Esophagus (tissue), 2 donors: ENCODE measurements at regions not wholly inside any gene's neighbourhood (a gene's known extent, or its start where the extent isn't known, plus 50 kb on each side); places are given as distances from the start of the nearest gene placed in this dataset.
"Not testable (repeated sequence)": the region's sequence is repeated elsewhere in the genome, so short reads cannot be mapped to it uniquely, and the experiment has no call there.

Experiments
- H3K27ac ChIP-seq, 2 donors: one replicate each; pipeline ENCODE4 v1.5.1; 2013; ENCODE audit warnings: low read depth in 2 of 2, mild to moderate bottlenecking in 2 of 2, inconsistent platforms in 1 of 2, low read length in 1 of 2, moderate library complexity in 1 of 2
- H3K27me3 ChIP-seq, 2 donors: one replicate each; pipeline ENCODE4 v1.6.1; 2013; ENCODE audit warnings: low read length in 2 of 2, control low read depth in 1 of 2, mild to moderate bottlenecking in 1 of 2; ENCODE audit not compliant: insufficient read depth in 2 of 2, control insufficient read depth in 1 of 2
- H3K36me3 ChIP-seq, 2 donors: one replicate each; pipeline ENCODE4 v1.6.1; 2013; ENCODE audit warnings: low read length in 1 of 2; ENCODE audit not compliant: control insufficient read depth in 2 of 2, insufficient read depth in 2 of 2
- H3K4me1 ChIP-seq, 2 donors: one replicate each; pipeline ENCODE4 v1.6.1; 2013; ENCODE audit warnings: low read length in 1 of 2; ENCODE audit not compliant: control insufficient read depth in 2 of 2, insufficient read depth in 2 of 2
- H3K4me3 ChIP-seq, 2 donors: one replicate each; pipeline ENCODE4 v1.5.1; 2013; ENCODE audit warnings: low read length in 2 of 2, mild to moderate bottlenecking in 2 of 2, low read depth in 1 of 2, moderate library complexity in 1 of 2
- H3K9me3 ChIP-seq, 2 donors: one replicate each; pipeline ENCODE4 v1.6.1; 2013; ENCODE audit warnings: mild to moderate bottlenecking in 2 of 2, low read depth in 1 of 2, low read length in 1 of 2, moderate library complexity in 1 of 2; ENCODE audit not compliant: control insufficient read depth in 2 of 2, insufficient read depth in 1 of 2
- WGBS, 2 donors: extraction: QIAGEN DNeasy Blood & Tissue Kit; methylation state at CpG; one replicate each; pipeline ENCODE4 v1.1.7; 2013; 5-methylcytosine and 5-hydroxymethylcytosine counted together
- donor health status: healthy with polysubstance abuse.
- donor health status: Bipolar disorder and iron deficiency.

DNA sequence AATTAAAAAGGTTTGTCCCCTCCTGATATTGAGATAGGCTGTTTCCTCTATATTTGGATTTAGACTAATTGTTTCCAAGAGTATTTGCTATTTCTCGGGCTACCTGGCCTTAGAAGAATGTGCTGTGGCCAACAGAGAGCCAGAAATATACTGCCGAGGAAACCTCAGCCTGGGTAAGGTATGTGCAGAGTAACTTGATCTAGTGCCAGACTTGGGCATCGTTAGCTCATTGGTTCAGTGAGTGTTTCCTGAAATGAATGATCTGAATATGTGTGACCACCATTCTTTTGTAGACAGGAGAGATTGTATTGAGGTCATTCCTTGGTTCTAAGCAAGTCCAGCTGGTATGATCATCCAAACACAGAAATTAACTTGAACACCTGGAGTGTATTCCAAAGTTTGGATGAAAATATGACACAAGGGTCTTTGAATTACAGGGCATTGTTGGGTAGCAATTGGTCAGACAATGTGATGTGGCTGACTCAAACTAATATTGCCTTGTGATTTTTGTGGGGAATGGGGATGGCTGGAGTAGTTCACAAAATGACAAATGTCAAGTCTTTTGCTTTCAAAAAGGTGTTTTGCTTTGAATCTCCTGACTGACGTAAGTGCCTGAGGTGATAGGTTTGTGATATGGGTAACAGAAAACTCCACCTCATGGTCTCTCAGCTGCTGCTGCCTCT is 100.2 kb upstream of the CXCL13 start:
- H3K27ac ChIP-seq = no peak overlapping the region
- H3K4me3 ChIP-seq = no peak overlapping the region
- no peaks in the 10 kb centered on the region for H3K27me3 ChIP-seq
- 68 to 77% methylated on average over 4 of the region's 4 CpGs for WGBS, 2 donors
- no peaks in the 10 kb centered on the region for H3K9me3 ChIP-seq
- H3K4me1 ChIP-seq = no peaks in the 10 kb centered on the region
- no peaks in the 10 kb centered on the region for H3K36me3 ChIP-seq

DNA sequence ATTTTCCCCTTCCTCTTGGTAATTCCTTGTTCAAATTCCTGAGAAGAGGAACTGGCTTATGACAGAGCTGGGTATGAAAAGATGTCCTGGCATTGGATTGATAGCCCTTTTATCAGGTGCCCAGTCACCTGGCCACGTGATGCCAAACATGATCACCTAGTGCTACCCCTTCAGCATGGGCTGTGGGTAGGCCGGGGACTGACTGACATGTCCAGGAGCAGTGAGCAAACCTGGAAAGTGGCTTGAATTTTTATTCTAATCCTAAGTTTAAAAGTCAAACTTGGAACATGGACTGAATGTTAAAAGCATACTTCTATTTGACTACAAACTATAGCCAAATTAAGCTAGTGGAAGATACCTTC is 99.7 kb upstream of the CXCL13 start:
- Histone ChIP-seq H3K4me3 (no peak overlapping the region), H3K36me3 (no peaks in the 10 kb centered on the region), H3K27me3 (no peaks in the 10 kb centered on the region), H3K27ac (no peak overlapping the region), H3K4me1 (no peaks in the 10 kb centered on the region), H3K9me3 (no peaks in the 10 kb centered on the region)
- 85 to 86% methylated on average over 2 of the region's 2 CpGs for WGBS, 2 donors

DNA sequence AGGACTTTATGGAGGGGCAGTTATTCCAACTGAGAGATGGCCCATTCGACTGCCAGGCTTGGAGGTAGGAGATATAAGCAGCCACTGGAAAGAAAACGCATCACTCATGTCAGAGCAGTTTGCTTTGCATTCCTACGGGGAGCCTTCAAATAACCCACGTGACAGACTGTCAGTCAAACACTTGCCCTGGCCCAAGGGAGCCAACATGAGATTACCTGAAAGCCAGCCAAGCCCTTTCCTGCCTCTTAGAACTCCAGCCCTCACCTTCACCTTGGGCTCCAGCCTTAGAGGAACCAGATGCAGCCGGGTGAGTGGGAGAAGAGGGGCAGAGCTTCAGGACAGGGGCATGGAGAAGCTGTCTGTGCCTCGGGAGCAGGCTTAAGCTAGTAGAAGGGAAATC is 95.3 kb upstream of the CXCL13 start:
- Histone ChIP-seq H3K27ac (no peak overlapping the region), H3K27me3 (no peaks in the 10 kb centered on the region), H3K4me1 (no peaks in the 10 kb centered on the region), H3K36me3 (no peaks in the 10 kb centered on the region), H3K9me3 (no peaks in the 10 kb centered on the region), H3K4me3 (no peak overlapping the region)
- 53 to 57% methylated on average over 6 of the region's 6 CpGs for WGBS, 2 donors

DNA sequence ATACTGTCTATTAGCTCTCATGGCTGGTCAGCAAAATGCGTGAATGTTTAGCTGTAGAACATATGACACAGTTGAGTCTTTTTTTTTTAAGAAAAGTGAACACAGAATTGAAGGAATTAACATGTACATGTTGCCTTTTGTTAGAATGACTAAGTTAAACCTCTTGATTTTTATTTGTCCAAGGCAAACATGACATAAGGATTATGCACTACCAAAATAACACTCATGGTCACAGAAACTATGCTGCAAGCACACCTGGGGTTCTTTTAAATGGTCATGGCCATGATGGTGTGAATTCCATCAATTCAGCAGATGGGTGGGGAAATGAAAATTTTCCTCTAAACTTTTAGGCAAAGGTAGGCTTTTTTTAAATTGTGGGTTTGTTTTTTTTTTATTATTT is 80.1 kb upstream of the CXCL13 start:
- Histone ChIP-seq H3K36me3 (no peaks in the 10 kb centered on the region), H3K9me3 (no peaks in the 10 kb centered on the region), H3K4me1 (no peaks in the 10 kb centered on the region), H3K4me3 (no peak overlapping the region), H3K27ac (no peak overlapping the region), H3K27me3 (no peaks in the 10 kb centered on the region)
- WGBS, 2 donors = 66 to 88% methylated on average over 1 of the region's 1 CpG

DNA sequence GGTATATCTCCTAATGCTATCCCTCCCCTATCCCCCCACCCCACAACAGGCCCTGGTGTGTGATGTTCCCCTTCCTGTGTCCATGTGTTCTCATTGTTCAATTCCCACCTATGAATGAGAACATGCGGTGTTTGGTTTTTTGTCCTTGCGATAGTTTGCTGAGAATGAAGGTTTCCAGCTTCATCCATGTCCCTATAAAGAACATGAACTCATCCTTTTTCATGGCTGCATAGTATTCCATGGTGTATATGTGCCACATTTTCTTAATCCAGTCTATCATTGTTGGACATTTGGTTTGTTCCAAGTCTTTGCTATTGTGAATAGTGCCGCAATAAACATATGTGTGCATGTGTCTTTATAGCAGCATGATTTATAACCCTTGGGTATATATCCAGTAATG is 77.7 kb upstream of the CXCL13 start:
- not testable (repeated sequence) for H3K36me3 ChIP-seq, H3K4me1 ChIP-seq, H3K27me3 ChIP-seq, H3K9me3 ChIP-seq, H3K4me3 ChIP-seq, H3K27ac ChIP-seq
- 88 to 99% methylated on average over 3 of the region's 3 CpGs for WGBS, 2 donors

DNA sequence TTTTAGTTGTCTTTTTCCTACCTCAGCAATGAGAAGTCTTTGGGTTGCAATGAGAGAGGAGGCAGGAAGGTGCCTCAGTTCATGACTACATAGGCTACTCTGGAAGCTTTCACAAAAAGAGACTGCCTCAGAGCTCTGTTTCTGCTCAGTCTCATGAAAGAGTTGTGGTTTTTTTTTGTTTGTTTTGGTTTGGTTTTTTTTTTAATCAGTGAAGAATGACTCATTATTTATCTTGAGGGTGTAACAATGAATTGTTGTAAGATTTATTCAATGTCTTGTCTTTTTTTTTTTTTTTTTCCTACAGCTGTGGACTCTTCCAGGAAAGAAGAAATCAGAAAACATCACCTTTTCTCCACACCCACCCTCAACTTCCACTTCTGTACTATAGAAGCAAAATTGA is 67.5 kb upstream of the CXCL13 start:
- Histone ChIP-seq H3K4me3 (no peak overlapping the region), H3K36me3 (no peaks in the 10 kb centered on the region), H3K9me3 (no peaks in the 10 kb centered on the region), H3K4me1 (peaks cover 0 to 3% of the 10 kb centered on the region in 2 donors), H3K27me3 (no peaks in the 10 kb centered on the region), H3K27ac (no peak overlapping the region)

DNA sequence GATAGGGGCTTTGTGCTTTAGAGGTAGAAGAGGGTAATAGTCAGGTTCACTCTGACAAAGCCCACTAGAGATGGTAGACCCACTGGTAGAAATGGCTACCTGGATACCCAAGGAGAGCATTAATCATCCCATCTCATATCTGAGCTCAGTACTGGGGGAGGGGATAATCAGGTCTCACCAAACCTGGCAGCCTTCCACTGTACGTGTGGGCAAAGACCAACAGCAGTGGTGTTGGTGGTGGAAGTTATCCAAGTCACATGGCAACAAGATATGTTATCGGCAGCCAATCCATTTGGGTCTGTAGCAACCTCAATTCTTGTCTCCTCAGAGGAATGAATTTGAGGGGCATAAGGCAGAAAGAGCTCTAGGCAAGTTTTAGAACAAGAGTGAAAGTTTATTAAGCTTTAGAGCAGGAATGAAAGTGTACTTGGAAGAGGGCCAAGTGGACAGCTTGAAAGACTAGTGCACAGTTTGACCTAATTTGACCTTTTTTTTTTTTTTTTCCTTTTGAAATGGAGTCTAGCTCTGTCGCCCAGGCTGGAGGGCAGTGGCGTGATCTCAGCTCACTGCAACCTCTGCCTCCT is 67.0 kb upstream of the CXCL13 start:
- H3K27me3 ChIP-seq = no peaks in the 10 kb centered on the region
- H3K27ac ChIP-seq = no peak overlapping the region
- H3K4me1 ChIP-seq = peaks cover 0 to 3% of the 10 kb centered on the region in 2 donors
- H3K4me3 ChIP-seq = no peak overlapping the region
- no peaks in the 10 kb centered on the region for H3K36me3 ChIP-seq
- no peaks in the 10 kb centered on the region for H3K9me3 ChIP-seq
- 39 to 40% methylated on average over 4 of the region's 4 CpGs for WGBS, 2 donors
